Stimulated activated CD8-positive, alpha-beta memory T cell treated with anti-CD3 and anti-CD28 coated beads, Interleukin-4, amount 100 ng/mL, for 1 hour (primary cell): ENCODE measurements at regions not wholly inside any gene's neighbourhood (a gene's known extent, or its start where the extent isn't known, plus 50 kb on each side); places are given as distances from the start of the nearest gene placed in this dataset.

Source experiments
- DNase-seq, 2 donors: peaks; one replicate each; pipeline ENCODE4 v3.0.0-alpha.2; 2020; ENCODE audit warnings: low read depth in 2 of 2, low spot score in 1 of 2

DNA sequence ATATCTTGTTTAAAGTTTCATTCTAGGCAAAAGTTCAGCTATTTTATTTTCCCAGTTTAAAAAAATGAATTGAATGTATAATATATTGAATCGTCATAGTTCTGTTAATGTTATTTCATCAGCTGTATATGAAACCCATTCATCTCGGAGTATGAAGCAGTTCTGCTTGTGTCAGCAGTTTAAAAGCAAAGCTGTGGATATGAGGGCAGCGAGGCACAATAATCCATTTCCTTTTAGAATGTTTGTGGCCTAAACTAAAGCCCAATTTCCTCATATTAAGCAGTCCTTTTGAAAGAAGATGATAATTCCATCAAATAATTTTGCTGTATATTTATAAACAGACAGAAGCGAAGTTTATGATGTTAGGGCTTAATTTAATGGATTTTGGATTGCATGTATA, 300.1 kb downstream of the SAMD5 start:
- DNase-seq = no peak

DNA sequence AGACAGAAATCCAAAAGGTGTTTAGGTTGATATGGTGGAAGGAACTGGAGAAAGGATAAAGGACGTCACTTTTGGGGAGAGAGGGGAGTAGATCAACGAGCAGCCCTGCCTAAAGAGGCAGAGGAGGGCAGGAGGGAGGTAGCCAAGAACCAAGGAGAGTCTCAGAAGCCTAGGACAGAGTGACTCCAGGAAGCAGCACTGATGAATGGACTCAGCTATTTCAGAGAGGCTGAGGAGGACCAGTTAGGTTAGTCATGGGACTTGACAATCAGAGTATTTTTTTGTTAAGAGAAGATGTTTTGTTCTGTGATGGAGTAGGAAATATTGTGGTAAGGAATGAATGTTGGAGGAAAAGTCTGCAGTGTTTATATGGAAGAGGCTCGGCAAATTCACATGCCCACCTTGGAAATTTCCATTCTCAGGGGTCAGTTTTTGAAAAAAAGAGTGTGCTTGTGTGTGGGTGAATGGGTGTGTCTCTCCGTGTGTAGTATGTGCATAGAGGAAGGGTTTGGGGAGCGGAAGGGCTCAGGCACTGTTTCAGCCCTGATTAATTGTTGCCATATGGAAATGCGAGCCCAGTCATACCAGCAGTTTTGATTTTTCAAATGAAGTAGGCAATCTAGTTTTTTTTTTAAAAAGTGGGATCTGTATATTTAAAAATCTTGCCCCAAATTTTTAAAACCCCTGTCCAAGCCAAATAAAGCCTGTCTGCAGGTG, 303.6 kb downstream of the SAMD5 start:
- DNase-seq = no peak

DNA sequence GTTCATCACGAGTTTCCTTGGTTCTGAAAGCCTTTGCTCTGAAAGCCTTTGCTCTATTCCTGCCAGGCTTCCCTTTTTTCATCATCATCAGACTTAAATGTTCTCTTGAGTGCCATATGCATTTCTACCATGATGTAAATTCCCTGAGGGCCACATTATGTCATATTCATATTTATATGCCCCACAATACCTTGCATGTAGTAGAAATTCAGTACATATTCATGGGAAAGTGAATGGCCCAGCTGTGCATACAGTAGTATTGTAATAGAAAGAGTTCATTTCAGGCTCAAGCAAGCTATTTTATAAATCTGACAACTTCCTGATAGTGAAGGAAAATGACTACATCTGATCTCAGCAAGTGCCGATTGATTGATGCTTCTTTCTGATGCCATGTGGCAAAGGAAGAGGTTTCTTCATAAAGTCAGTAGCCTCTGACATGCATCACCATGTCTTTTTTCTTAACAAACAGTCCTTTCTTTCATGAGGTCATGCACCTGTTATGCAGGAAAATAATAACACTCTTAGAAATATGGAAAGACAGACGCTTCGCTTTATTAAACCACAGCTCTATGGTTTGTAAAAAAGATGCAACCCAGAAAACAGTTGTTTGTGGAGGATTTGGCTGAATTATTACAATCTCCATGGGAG, 308.7 kb downstream of the SAMD5 start:
- no peak for DNase-seq

DNA sequence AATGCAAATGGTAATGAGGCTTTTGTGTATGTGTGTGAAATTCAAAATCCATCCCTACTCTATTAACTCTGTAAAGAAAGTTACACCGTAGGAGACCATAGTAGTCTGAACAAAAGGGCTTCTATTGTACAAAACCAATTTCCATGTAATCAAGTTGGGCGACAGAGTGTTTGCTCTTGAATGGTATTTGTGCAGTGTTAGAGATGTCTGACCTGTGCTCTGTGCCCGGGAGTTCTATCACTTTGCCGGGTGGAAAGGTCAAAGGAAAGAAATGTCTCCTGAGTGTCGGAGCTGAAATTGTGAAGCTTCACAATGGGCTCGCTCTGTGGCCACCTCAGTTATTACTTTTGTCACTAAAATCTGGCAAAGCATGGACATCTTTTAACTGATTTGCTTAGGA, 312.0 kb downstream of the SAMD5 start:
- DNase-seq = no peak

DNA sequence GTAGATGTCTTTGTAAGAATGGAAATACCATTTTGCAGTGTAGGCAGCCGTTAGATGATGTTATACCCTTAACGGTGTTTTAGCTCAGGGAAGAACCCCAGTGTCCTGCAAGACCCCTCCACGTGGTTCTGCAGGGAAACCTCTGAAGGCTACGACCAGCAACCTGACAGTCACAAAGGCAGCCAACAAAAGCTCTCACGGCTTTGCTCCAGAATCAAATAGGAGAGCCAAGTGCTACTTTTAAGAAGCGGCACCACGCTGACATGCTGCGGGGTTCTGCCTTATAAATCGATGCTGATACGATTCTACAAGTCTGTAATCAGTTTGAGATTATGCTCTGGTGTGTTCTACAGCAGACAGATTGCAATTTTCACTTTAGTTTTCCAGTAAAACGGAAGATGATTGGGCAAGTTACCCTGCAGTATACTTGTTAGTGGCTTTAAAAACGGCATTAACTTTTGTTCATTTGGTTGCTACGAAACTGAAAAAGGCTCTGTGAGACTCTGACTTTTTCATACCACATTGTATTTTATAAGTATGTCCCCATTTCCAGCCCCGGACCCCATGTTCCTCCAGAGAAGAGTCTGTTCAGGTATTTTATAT, 312.9 kb downstream of the SAMD5 start:
- no peak for DNase-seq

DNA sequence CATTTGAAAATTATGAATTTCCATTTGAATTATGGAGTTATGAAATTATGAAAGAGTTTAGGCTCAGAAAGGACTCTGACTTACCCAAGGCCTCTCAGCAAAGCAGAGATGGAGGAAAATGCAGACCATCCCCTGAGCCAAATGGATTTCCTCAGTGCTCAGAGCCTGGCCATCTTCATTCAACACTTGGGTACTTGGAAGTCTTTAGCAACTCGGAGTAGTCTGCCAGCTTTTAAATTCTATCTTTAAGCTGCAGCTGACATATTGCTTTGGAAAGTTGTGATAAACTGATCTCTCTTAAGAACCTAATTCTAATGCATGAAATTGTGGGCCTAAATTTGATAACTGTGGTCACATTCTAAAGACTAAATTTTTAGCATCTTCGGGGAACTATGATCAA, 315.4 kb downstream of the SAMD5 start:
- no peak for DNase-seq

DNA sequence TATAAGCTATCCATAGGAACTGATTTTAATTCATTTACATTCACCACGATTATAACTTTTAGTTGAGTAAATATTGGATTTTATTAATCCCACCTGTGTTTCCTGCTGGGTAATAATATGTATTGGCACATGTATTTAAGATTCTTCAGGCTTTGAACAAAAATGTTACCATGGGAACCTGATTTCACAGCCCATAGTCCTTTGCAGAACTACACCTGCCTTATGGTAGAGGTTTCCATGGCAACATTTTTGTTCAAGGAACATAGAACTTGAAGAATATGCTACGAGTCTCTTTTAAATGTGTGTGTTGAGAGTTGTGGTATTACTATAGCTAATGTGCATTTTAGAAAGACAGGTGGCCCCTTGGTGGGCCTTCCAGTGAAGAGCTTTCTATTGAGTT, 317.4 kb downstream of the SAMD5 start:
- DNase-seq = no peak

DNA sequence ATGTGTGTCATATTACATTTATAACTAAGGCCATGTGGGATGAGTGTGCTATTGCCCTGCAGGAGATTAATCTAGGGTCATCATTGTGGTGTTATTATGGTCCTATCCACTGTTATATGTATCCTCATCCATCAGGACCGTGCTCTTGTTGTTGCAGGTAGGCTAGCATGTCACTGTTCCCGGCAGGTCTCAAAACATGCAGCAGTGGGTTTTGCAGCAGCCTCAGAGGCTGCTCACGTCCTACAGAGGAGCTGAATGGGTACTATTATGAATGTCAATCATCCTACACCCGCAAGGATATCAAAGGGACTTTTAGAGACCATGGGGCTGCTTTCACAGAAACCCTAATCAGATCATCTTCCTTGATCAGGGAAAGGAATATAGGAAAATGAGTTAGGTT, 318.2 kb downstream of the SAMD5 start:
- DNase-seq = no peak

DNA sequence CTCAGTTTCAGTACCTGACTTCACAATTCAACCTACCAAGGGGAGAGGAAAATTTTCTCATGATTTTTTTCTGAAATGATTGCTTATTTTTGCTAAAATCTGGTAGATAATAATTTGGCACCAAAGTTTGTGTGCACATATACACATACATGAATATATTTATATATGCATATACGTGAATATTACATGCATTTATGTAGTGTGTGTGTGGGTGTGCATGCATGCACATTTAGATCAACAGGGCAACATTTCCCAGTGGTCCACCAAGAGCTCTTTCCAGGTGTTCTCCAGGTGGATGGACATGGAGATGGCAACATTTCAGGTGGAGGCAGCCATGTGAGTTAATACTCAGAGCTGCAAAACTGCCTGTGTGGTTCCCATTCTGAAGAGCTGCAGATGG, 320.9 kb downstream of the SAMD5 start:
- DNase-seq = no peak

DNA sequence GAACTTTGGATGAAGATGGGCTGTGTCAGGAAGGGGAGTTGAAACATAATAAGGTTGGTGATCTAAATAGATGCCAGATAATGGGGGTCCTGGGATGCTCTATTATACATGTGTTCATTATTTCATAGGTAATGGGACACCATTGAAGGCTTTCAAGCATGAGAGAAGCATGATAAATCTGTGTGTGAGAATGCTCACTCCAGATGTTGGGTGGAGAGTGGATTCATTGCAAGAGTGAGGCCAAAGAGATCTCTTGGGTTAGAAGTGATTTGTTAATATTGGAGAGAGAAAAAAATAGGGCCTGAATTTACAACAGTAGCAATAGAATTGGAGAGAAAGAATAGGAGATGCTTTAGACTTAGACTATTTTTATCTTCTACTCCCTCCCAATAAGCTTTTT, 321.3 kb downstream of the SAMD5 start:
- DNase-seq = no peak

DNA sequence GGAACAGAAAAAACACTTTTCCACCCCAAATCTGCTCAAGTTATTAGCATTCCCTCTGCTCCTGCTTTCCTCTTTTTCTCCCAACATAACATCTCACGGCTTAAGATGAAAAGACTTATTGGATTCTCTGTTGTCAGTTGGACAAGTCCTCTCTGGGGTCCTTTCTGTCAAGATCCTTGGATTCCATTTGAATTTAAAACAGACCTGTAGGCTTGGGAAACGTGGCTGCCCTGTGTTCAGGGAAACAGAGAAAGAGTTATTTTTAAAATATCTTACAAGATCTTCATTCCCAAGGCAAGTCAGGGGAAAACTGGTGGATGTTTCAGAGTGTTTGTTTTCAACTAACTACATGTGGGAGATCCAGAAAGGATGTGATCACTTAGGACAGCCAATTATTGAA, 322.9 kb downstream of the SAMD5 start:
- no peak for DNase-seq

DNA sequence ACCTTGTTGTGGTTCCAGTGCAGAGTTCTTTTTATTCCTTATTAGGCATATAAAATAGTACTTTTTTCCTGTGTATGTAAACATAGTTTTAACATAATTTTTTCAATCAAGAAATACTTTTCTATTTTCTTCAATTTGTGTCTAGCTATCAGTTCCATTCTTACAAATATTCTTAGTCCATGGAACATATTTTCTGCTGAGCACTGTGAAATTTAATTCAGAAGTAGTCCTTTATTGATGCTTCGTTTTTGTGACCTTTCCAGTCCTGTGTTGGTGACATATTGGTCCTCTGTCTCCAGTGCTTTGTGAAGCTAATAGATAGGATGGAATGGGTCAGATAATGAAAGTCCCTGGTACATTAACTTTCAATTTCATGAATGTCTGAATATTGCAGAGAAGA, 325.1 kb downstream of the SAMD5 start:
- DNase-seq = no peak

DNA sequence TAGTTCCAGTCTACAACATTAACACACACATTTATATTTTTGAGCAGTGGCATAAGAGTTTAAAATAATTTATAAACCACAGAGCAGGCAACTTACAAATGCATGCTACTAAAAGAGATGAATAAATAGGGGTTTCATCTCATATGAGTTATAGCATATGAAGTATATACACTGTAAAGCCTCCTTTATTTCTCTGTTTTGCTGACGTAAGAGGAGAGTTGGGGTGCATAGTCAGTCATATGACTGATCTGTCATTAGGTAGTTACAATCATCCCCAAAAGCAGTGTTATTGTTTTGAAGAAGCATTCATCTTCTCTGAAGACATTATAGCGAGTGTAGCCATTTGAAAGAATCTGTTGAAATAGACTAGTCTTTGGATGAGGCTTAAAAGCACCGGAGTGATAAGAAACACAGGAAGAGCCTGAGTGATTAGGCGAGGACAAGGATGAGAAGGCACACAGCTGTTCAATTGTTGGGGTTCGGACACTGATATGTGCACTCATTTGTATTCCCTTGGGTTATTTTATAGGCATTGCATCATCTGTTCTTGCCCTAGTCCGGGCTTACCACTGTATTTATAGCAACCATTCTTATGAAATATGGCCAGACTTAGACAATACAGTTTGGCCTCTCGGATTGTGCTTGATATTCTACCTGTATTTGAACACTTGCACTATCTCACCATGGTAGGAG, 325.7 kb downstream of the SAMD5 start:
- no peak for DNase-seq

DNA sequence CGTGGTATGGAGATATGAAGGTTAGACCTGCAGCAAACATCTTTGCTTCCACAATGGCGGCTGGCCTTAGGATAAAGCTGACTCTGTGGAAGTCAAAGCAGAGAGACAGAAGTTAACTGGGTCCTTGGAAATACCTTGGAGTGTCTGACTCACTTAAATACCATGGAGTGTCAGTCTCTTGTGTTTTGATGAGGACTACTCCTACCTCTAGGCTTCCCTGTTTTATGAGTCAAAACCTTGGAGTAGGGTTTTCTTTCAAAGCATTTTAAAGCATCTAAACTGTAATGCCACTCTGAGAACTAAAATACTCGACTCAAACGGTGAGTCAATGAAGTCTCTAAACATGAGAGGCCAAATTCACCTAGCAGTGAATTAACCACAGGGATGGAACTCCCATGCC, 329.1 kb downstream of the SAMD5 start:
- no peak for DNase-seq

DNA sequence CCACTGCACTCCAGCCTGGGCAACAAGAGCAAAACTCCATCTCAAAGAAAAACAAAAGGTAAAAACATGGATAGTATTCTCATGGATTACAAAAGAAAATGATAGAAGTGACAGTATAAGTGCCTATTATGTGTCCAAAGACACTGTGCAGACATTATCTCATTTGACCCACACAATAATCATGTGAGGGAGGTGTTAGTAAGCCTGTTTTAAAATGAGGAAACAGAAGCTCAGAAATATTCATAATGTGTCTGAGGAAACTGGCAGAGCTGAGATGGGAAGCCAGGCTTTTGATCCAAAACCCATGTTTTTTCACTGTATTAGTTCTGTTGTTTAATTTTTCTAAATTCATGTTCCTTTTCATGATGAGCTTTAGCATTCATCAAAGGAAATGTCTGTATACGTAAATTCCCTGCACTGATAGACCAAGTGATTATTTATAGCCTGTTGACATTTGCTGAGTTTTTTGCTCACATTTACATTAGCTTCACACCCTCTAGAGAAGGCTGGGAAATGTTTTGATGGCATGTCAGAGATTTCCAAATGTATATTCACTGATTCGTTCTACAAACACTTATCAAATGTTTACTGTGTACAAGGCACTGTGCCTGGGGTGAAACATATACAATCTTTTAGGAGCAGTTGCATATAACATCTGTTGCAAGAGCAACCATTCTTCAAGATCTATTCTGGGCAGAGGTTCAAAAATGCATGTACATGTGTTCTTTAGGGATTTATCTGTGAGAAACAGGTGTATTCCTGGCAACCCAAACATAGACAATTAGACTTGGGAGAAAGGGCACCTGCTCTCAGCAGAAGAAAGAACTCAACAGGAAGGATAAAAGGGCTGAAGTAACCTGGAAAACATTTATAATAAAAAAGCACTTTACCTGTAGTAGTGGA, 331.5 kb downstream of the SAMD5 start:
- DNase-seq = no peak

DNA sequence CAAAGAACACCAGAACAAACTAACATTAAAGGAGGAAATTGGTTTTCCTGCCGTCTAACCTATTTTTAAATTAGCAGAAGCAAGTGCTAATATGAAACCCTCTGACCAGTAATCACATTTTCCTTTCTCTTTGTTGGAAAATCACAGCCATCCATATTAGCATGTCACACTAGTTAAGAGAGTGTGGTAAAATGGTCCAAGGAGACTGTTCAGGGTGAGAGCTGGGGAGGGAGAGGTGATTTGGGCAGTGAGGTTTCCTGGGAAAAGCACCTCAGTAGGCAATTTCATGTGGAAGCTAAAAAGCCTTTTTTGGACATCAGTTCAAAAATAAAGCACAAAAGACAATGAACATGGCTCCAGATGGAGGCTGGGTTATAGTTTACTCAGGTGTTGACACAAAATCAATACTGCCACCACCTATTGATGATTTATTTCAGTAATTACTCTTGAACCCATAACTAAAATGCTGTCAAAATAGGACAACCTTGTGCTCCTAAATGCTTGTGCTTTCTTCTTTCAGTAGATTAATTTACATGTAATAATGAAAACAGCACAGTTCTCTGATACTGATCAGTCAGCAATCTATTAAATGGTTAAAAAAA, 333.2 kb downstream of the SAMD5 start:
- no peak for DNase-seq

DNA sequence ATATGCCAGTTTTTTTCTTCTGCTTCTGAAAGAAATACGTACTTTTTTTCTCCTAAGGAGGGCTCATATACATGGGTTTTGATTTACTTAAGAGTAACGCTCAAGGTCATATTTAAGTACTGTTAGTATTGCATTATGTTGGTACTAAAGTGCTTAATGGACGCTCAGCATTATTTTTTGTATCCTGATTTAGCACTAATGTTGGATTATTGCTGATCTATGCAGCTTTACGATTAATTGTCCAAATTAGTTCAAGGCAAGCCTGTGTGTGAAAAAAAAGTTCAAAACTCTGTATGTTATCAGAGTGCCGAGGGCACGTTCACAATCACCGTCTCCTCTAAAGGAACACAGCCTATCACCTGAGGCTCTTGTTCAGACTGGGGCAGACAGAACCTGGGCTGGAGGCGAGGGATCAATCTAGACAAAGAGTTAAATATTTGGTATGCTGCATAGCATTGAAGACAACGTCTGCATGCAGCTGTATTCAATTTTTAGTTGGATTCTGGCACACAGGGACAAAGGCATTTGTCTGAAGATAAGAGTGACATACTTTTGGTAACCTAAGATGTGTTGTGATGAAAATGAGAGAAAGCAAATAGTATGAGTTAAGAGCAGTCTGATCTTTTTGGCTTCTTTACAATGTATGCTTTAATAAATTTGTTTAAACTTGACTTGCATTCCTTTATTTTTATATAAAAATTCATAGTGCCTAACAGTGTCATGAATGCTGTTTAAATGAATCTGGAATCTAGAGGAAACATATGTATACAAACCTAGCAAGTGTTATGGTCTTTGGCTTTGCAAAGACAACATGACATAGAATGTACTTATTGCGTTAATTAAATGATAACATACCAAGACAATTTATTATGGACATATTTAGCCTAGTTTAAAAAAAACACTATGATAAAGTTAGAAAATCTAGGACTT, 341.2 kb downstream of the SAMD5 start:
- no peak for DNase-seq

DNA sequence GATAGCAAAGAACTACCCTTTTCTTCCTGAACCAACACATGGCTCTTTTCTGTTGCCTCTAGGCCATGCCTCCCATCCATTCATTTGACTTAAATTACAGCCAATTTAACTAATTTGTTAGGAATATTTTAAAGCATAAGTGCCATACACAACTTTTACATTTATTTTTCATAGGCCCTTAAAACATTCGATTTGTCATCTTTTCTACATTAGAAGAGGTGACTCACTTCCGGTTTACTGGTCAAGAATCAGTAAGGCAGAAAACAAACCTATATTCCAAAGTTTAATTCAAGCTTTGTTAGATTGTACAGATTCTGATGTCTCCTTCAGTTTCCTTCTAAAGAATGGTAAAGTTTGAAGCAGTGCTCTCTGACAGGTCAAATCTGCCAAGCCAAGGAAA, 344.3 kb downstream of the SAMD5 start:
- DNase-seq = no peak

DNA sequence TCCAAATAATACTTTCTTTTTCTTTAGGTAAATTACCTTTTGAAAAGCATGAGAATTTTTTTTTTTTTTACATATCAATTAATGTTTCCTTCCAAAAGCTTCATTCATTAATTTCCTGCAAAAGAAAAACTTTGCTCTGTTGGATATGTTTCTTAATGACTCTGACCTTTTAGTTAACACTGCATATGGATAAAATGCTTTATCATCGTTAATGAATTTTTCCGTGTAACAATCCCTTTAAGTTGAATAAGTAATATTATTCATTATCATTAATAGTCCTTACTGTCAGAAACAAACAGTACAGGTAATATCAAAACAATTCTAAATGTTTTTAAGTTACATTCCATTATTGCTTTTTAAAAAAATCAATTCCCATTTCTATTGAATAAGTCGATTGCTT, 345.1 kb downstream of the SAMD5 start:
- no peak for DNase-seq
